H9 (cell line): ENCODE measurements at regions not wholly inside any gene's neighbourhood (a gene's known extent, or its start where the extent isn't known, plus 50 kb on each side); places are given as distances from the start of the nearest gene placed in this dataset.

ENCODE experiments used
- DNase-seq: peaks from one replicate; pipeline ENCODE4 v3.0.0-alpha.2; 2017
- H2AFZ ChIP-seq: one replicate; pipeline ENCODE4 v1.6.1; 2013; ENCODE audit warnings: mild to moderate bottlenecking, low read length, control low read depth, moderate library complexity
- H2AK5ac ChIP-seq: 2 replicates; pipeline ENCODE4 v1.6.1; 2013; ENCODE audit warnings: low read length, control low read depth, mixed read lengths; ENCODE audit not compliant: insufficient read length
- H2BK120ac ChIP-seq: one replicate; pipeline ENCODE4 v1.6.1; 2013; ENCODE audit warnings: low read depth, mild to moderate bottlenecking, low read length, control low read depth, inconsistent platforms; ENCODE audit not compliant: poor library complexity, severe bottlenecking
- H2BK12ac ChIP-seq: 2 replicates; pipeline ENCODE4 v1.6.1; 2013; ENCODE audit warnings: low read length, control low read depth, mixed read lengths, low read depth; ENCODE audit not compliant: insufficient read length
- H2BK15ac ChIP-seq: 2 replicates; pipeline ENCODE4 v1.6.1; 2013; ENCODE audit warnings: low read depth, low read length, control low read depth
- H2BK20ac ChIP-seq: one replicate; pipeline ENCODE4 v1.6.1; 2013; ENCODE audit warnings: low read depth, mild to moderate bottlenecking, low read length, control low read depth, inconsistent platforms; ENCODE audit not compliant: poor library complexity, severe bottlenecking
- H2BK5ac ChIP-seq: 2 replicates; pipeline ENCODE4 v1.6.1; 2013; ENCODE audit warnings: low read length, control low read depth, mixed read lengths; ENCODE audit not compliant: insufficient read length
- H3K14ac ChIP-seq: 2 replicates; pipeline ENCODE4 v1.6.1; 2013; ENCODE audit warnings: low read length, control low read depth; ENCODE audit not compliant: insufficient read depth
- H3K18ac ChIP-seq: 2 replicates; pipeline ENCODE4 v1.6.1; 2013; ENCODE audit warnings: low read depth, mild to moderate bottlenecking, mixed read lengths, low read length, control low read depth; ENCODE audit not compliant: insufficient read length
- H3K23ac ChIP-seq: 2 replicates; pipeline ENCODE4 v1.6.1; 2013; ENCODE audit warnings: low read length, control low read depth, mixed read lengths, low read depth; ENCODE audit not compliant: insufficient read length
- H3K23me2 ChIP-seq: 2 replicates; pipeline ENCODE4 v1.6.1; 2013; ENCODE audit warnings: low read depth, mild to moderate bottlenecking, mixed read lengths, low read length, control low read depth; ENCODE audit not compliant: insufficient read length, poor library complexity, severe bottlenecking
- H3K27ac ChIP-seq: 2 replicates; pipeline ENCODE4 v1.5.1; 2013; ENCODE audit warnings: low read length, control low read depth, mixed read lengths, low read depth; ENCODE audit not compliant: insufficient read length
- H3K27me3 ChIP-seq: 2 replicates; pipeline ENCODE4 v1.6.1; 2013; ENCODE audit warnings: low read length, control low read depth, inconsistent platforms; ENCODE audit not compliant: insufficient read depth
- H3K4ac ChIP-seq: 2 replicates; pipeline ENCODE4 v1.6.1; 2013; ENCODE audit warnings: low read depth, mild to moderate bottlenecking, control low read depth, inconsistent platforms, low read length, moderate library complexity
- H3K4me1 ChIP-seq: 2 replicates; pipeline ENCODE4 v1.6.1; 2013; ENCODE audit warnings: low read length, control low read depth, inconsistent platforms; ENCODE audit not compliant: insufficient read depth
- H3K4me2 ChIP-seq: 2 replicates; pipeline ENCODE4 v1.6.1; 2013; ENCODE audit warnings: low read length, control low read depth, mixed read lengths; ENCODE audit not compliant: insufficient read length, insufficient read depth
- H3K56ac ChIP-seq: 2 replicates; pipeline ENCODE4 v1.6.1; 2013; ENCODE audit warnings: low read depth, mild to moderate bottlenecking, mixed read lengths, low read length, control low read depth; ENCODE audit not compliant: insufficient read length
- H3K79me1 ChIP-seq: 2 replicates; pipeline ENCODE4 v1.6.1; 2013; ENCODE audit warnings: low read depth, mild to moderate bottlenecking, moderate library complexity, low read length, control low read depth, inconsistent platforms; ENCODE audit not compliant: insufficient read depth, poor library complexity, severe bottlenecking
- H3K79me2 ChIP-seq: 2 replicates; pipeline ENCODE4 v1.6.1; 2013; ENCODE audit warnings: low read length, control low read depth, inconsistent platforms; ENCODE audit not compliant: insufficient read depth
- H3K9ac ChIP-seq: 2 replicates; pipeline ENCODE4 v1.6.1; 2013; ENCODE audit warnings: low read length, control low read depth, mixed read lengths; ENCODE audit not compliant: insufficient read length; ENCODE audit errors: extremely low read depth
- H3K9me3 ChIP-seq: one replicate; pipeline ENCODE4 v1.6.1; 2013; ENCODE audit warnings: low read depth, low read length, inconsistent platforms; ENCODE audit not compliant: control insufficient read depth
- H3T11ph ChIP-seq: one replicate; pipeline ENCODE4 v1.6.1; 2013; ENCODE audit warnings: mild to moderate bottlenecking, low read length, control low read depth, inconsistent platforms
- H4K20me1 ChIP-seq: one replicate; pipeline ENCODE4 v1.6.1; 2013; ENCODE audit not compliant: control insufficient read depth, insufficient read length, insufficient read depth
- H4K5ac ChIP-seq: 2 replicates; pipeline ENCODE4 v1.6.1; 2013; ENCODE audit warnings: low read depth, mild to moderate bottlenecking, mixed read lengths, low read length, control low read depth; ENCODE audit not compliant: insufficient read length
- H4K8ac ChIP-seq: replicated peaks from 2 replicates; pipeline ENCODE4 v1.6.1; 2013; ENCODE audit warnings: low read length, control low read depth, mixed read lengths, low read depth; ENCODE audit not compliant: insufficient read length
- H4K91ac ChIP-seq: 2 replicates; pipeline ENCODE4 v1.6.1; 2013; ENCODE audit warnings: low read depth, mild to moderate bottlenecking, moderate library complexity, mixed read lengths, low read length, control low read depth; ENCODE audit not compliant: insufficient read length
- H3K27ac Mint-ChIP-seq, 3 experiments: 2 replicates in 2 of 3; 3 replicates in 1 of 3; pipeline ENCODE4 v1.8.0; 2020 to 2021; ENCODE audit warnings: mixed read lengths in 3 of 3, mild to moderate bottlenecking in 1 of 3, moderate library complexity in 1 of 3
- H3K27me3 Mint-ChIP-seq: 2 replicates; pipeline ENCODE4 v1.8.0; 2021; ENCODE audit warnings: low read depth, mild to moderate bottlenecking, moderate library complexity, mixed read lengths
- H3K36me3 Mint-ChIP-seq, 3 experiments: 2 replicates in 2 of 3; 3 replicates in 1 of 3; pipeline ENCODE4 v1.8.0; 2020 to 2021; ENCODE audit warnings: low read depth in 3 of 3, mixed read lengths in 3 of 3; ENCODE audit not compliant: insufficient read depth in 1 of 3
- H3K4me1 Mint-ChIP-seq, 2 experiments: 2 replicates each; pipeline ENCODE4 v1.8.0; 2020; ENCODE audit warnings: mixed read lengths in 2 of 2
- H3K4me3 Mint-ChIP-seq, 2 experiments: 2 replicates in 1 of 2; 3 replicates in 1 of 2; pipeline ENCODE4 v1.8.0; 2020 to 2021; ENCODE audit warnings: mild to moderate bottlenecking in 2 of 2, mixed read lengths in 2 of 2, moderate library complexity in 1 of 2
- H3K9me3 Mint-ChIP-seq, 2 experiments: 2 replicates in 1 of 2; 3 replicates in 1 of 2; pipeline ENCODE4 v1.8.0; 2020; ENCODE audit warnings: mild to moderate bottlenecking in 2 of 2, mixed read lengths in 2 of 2, moderate library complexity in 1 of 2
- TF ChIP-seq, protein P1 (sequence below): fragments of 200-600 bp; sonication (generic); conservative IDR thresholded peaks from 3 replicates; pipeline ENCODE4 v1.8.0; 2021; ENCODE audit warnings: antibody characterized with exemption, mild to moderate bottlenecking

DNA sequence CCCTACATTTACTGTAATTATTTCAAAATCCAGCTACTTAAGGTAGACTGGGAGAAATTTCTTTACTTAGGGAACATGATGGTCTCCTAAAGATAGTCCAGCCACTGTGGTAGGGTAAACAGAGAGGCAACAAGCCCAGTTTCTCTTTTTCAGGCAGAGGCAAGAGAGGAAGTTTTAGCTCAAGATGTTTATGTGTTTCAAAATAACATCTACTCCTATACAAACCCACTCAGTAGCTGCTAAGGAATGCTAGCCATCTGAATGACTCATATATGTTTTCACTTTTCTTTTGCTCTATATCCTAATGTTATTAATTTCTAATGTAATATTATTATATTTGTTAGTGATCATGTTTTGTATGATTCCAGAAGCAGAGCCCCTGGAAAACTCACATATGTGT is 856.6 kb downstream of the PLA2G4A start:
- Histone ChIP-seq H3K18ac (no peak overlapping the region), H4K8ac (no peak overlapping the region), H2BK12ac (no peak overlapping the region), H3K9ac (no peak overlapping the region), H2BK20ac (no peak overlapping the region), H2BK120ac (no peak overlapping the region), H3K14ac (no peak overlapping the region), H3K27ac (no peak overlapping the region), H3K79me2 (no peaks in the 10 kb centered on the region), H3K4ac (no peak overlapping the region), H3K23ac (no peak overlapping the region), H3K4me1 (no peaks in the 10 kb centered on the region), H3T11ph (no peak overlapping the region), H4K91ac (no peak overlapping the region), H2AFZ (no peak overlapping the region), H3K56ac (no peak overlapping the region), H3K4me2 (no peak overlapping the region), H2BK5ac (no peak overlapping the region), H3K9me3 (no peaks in the 10 kb centered on the region), H4K5ac (no peak overlapping the region), H3K79me1 (no peaks in the 10 kb centered on the region), H3K23me2 (no peaks in the 10 kb centered on the region), H4K20me1 (no peaks in the 10 kb centered on the region), H2BK15ac (no peak overlapping the region), H3K27me3 (no peaks in the 10 kb centered on the region), H2AK5ac (no peak overlapping the region)
- H3K4me1 Mint-ChIP-seq = no peaks in the 10 kb centered on the region
- no peak for DNase-seq
- H3K9me3 Mint-ChIP-seq = no peaks in the 10 kb centered on the region
- no peak overlapping the region for H3K27ac Mint-ChIP-seq
- H3K27me3 Mint-ChIP-seq = no peaks in the 10 kb centered on the region
- H3K4me3 Mint-ChIP-seq = no peak overlapping the region
- TF ChIP-seq, protein P1, sequence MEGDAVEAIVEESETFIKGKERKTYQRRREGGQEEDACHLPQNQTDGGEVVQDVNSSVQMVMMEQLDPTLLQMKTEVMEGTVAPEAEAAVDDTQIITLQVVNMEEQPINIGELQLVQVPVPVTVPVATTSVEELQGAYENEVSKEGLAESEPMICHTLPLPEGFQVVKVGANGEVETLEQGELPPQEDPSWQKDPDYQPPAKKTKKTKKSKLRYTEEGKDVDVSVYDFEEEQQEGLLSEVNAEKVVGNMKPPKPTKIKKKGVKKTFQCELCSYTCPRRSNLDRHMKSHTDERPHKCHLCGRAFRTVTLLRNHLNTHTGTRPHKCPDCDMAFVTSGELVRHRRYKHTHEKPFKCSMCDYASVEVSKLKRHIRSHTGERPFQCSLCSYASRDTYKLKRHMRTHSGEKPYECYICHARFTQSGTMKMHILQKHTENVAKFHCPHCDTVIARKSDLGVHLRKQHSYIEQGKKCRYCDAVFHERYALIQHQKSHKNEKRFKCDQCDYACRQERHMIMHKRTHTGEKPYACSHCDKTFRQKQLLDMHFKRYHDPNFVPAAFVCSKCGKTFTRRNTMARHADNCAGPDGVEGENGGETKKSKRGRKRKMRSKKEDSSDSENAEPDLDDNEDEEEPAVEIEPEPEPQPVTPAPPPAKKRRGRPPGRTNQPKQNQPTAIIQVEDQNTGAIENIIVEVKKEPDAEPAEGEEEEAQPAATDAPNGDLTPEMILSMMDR = no peak
- no peaks in the 10 kb centered on the region for H3K36me3 Mint-ChIP-seq
